SU-DHL-6 (cell line): ENCODE measurements at regions not wholly inside any gene's neighbourhood (a gene's known extent, or its start where the extent isn't known, plus 50 kb on each side); places are given as distances from the start of the nearest gene placed in this dataset.

ENCODE experiments used
- EZH2phosphoT487 ChIP-seq: fragments of 200-600 bp; sonication (generic), shearing (Covaris generic); conservative IDR thresholded peaks from 2 replicates; pipeline ENCODE4 v1.6.1; 2018; ENCODE audit warnings: mild to moderate bottlenecking, antibody characterized with exemption, low read length, moderate library complexity, mixed read lengths
- TF ChIP-seq, protein P1 (sequence below): fragments of 200-600 bp; sonication (generic); IDR thresholded peaks from one replicate; pipeline ENCODE4 v1.5.1; 2017; ENCODE audit warnings: antibody characterized with exemption, mild to moderate bottlenecking, low read length, moderate library complexity; ENCODE audit not compliant: insufficient read depth, poor library complexity, severe bottlenecking

DNA sequence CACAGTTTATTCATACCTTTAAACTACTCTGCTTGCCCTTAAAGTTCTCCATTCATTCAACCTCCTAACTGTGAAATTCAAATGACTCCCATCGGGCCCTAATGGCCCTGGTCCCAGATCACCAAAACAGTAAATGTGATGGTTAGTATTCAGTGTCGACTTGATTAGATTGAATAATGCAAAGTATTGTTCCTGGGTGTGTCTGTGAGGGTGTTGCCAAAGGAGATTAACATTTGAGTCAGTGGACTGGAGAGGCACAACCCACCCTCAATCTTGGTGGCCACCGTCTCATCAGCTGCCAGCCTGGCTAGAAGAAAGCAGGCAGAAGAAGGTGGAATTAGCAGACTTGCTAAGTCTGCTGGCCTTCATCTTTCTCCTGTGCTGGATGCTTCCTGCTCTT lies 80.1 kb upstream of the PLXNA4 start:
- TF ChIP-seq, protein P1, sequence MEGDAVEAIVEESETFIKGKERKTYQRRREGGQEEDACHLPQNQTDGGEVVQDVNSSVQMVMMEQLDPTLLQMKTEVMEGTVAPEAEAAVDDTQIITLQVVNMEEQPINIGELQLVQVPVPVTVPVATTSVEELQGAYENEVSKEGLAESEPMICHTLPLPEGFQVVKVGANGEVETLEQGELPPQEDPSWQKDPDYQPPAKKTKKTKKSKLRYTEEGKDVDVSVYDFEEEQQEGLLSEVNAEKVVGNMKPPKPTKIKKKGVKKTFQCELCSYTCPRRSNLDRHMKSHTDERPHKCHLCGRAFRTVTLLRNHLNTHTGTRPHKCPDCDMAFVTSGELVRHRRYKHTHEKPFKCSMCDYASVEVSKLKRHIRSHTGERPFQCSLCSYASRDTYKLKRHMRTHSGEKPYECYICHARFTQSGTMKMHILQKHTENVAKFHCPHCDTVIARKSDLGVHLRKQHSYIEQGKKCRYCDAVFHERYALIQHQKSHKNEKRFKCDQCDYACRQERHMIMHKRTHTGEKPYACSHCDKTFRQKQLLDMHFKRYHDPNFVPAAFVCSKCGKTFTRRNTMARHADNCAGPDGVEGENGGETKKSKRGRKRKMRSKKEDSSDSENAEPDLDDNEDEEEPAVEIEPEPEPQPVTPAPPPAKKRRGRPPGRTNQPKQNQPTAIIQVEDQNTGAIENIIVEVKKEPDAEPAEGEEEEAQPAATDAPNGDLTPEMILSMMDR: no peak
- no peak for TF ChIP-seq EZH2phosphoT487
